Neural cell (in vitro differentiated cells): ENCODE measurements at regions not wholly inside any gene's neighbourhood (a gene's known extent, or its start where the extent isn't known, plus 50 kb on each side); places are given as distances from the start of the nearest gene placed in this dataset.

Experiments used
- H2AFZ ChIP-seq: fragments of 200-600, 300-800 bp; sonication (generic), shearing (Covaris generic); 2 replicates; pipeline ENCODE4 v1.6.0; 2014; ENCODE audit warnings: low read depth, mild to moderate bottlenecking, antibody characterized with exemption, low read length, moderate library complexity
- H3F3A ChIP-seq: fragments of 200-600 bp; shearing (Covaris generic); 2 replicates; pipeline ENCODE4 v1.6.1; 2016; ENCODE audit warnings: mild to moderate bottlenecking, moderate library complexity, mixed read lengths, antibody characterized with exemption, low read length; ENCODE audit not compliant: insufficient read depth, poor library complexity, severe bottlenecking
- H3K27ac ChIP-seq: fragments of 200-600, 300-800 bp; sonication (generic), shearing (Covaris generic); 2 replicates; pipeline ENCODE4 v1.5.1; 2014; ENCODE audit warnings: mild to moderate bottlenecking, low read length, moderate library complexity
- H3K27me3 ChIP-seq: fragments of 300-800, 200-600 bp; sonication (generic), shearing (Covaris generic); 2 replicates; pipeline ENCODE4 v1.6.0; 2014; ENCODE audit warnings: mild to moderate bottlenecking, low read depth, low read length, moderate library complexity; ENCODE audit not compliant: insufficient read depth
- H3K36me3 ChIP-seq: fragments of 300-800, 200-600 bp; sonication (generic), shearing (Covaris generic); 2 replicates; pipeline ENCODE4 v1.5.1; 2014; ENCODE audit warnings: mild to moderate bottlenecking, antibody characterized with exemption, low read length, moderate library complexity; ENCODE audit not compliant: insufficient read depth
- H3K4me2 ChIP-seq: fragments of 300-800, 200-600 bp; sonication (generic), shearing (Covaris generic); 2 replicates; pipeline ENCODE4 v1.6.0; 2014; ENCODE audit warnings: mild to moderate bottlenecking, low read length
- H3K4me3 ChIP-seq: fragments of 300-800, 200-600 bp; sonication (generic), shearing (Covaris generic); 2 replicates; pipeline ENCODE4 v1.5.1; 2014; ENCODE audit warnings: mild to moderate bottlenecking, low read length, moderate library complexity
- H3K79me2 ChIP-seq: fragments of 200-600 bp; shearing (Covaris generic); replicated peaks from 2 replicates; pipeline ENCODE4 v1.6.0; 2014; ENCODE audit warnings: mild to moderate bottlenecking, low read length, moderate library complexity; ENCODE audit not compliant: insufficient read depth
- H3K9ac ChIP-seq: fragments of 300-800, 200-600 bp; sonication (generic), shearing (Covaris generic); 2 replicates; pipeline ENCODE4 v1.6.1; 2016; ENCODE audit warnings: mild to moderate bottlenecking, low read length, mixed read lengths
- H3K9me2 ChIP-seq: fragments of 200-600 bp; shearing (Covaris generic); 2 replicates; pipeline ENCODE4 v1.6.1; 2016; ENCODE audit warnings: mild to moderate bottlenecking, low read length, mixed read lengths; ENCODE audit not compliant: insufficient read depth
- H3K9me3 ChIP-seq: fragments of 200-600, 300-800 bp; sonication (generic), shearing (Covaris generic); 2 replicates; pipeline ENCODE4 v1.6.1; 2016; ENCODE audit warnings: mild to moderate bottlenecking, mixed run types, low read length, moderate library complexity, mixed read lengths
- H4K20me1 ChIP-seq: fragments of 200-600 bp; shearing (Covaris generic); 2 replicates; pipeline ENCODE4 v1.6.1; 2016; ENCODE audit warnings: mild to moderate bottlenecking, mixed run types; ENCODE audit not compliant: insufficient read depth
- CTCF ChIP-seq: fragments of 450-650 bp; IDR thresholded peaks from 2 replicates; pipeline ENCODE4 v1.5.1; 2014; ENCODE audit warnings: antibody characterized with exemption, mild to moderate bottlenecking, moderate library complexity; ENCODE audit not compliant: poor library complexity, severe bottlenecking
- EP300 ChIP-seq: fragments of 450-650 bp; conservative IDR thresholded peaks from 2 replicates; pipeline ENCODE4 v1.6.1; 2014; ENCODE audit warnings: antibody characterized with exemption, mild to moderate bottlenecking, moderate library complexity; ENCODE audit not compliant: poor library complexity, severe bottlenecking
- EZH2 ChIP-seq: fragments of 200-600, 300-800 bp; shearing (Covaris generic), sonication (generic); IDR thresholded peaks from 2 replicates; pipeline ENCODE4 v1.6.1; 2014; ENCODE audit warnings: antibody characterized with exemption, low read length, borderline replicate concordance, mild to moderate bottlenecking; ENCODE audit not compliant: insufficient read depth, poor library complexity, severe bottlenecking
- MXI1 ChIP-seq: fragments of 450-650 bp; conservative IDR thresholded peaks from 2 replicates; pipeline ENCODE4 v1.6.1; 2014; ENCODE audit warnings: antibody characterized with exemption, mild to moderate bottlenecking; ENCODE audit not compliant: poor library complexity, severe bottlenecking
- POLR2AphosphoS5 ChIP-seq: IDR thresholded peaks from 2 replicates; pipeline ENCODE4 v1.6.1; 2012
- RAD21 ChIP-seq: fragments of 450-650 bp; conservative IDR thresholded peaks from 2 replicates; pipeline ENCODE4 v1.6.1; 2014; ENCODE audit warnings: antibody characterized with exemption, mild to moderate bottlenecking, moderate library complexity
- REST ChIP-seq: IDR thresholded peaks from 2 replicates; pipeline ENCODE4 v1.6.1; 2012; ENCODE audit warnings: borderline replicate concordance
- SMC3 ChIP-seq: fragments of 450-650 bp; conservative IDR thresholded peaks from 2 replicates; pipeline ENCODE4 v1.6.1; 2014; ENCODE audit warnings: antibody characterized with exemption, mild to moderate bottlenecking, moderate library complexity; ENCODE audit not compliant: poor library complexity
- TAF1 ChIP-seq: IDR thresholded peaks from 2 replicates; pipeline ENCODE4 v1.6.1; 2012; ENCODE audit warnings: low read depth

GRCh38 chr5:71834601-71835000, 115.5 kb downstream of the CARTPT start:
- H3K4me3 ChIP-seq, result no peak overlapping the region
- H3K36me3 ChIP-seq, result no peaks in the 10 kb centered on the region
- no peaks in the 10 kb centered on the region for H3K9me2 ChIP-seq
- H3K27me3 ChIP-seq, result no peaks in the 10 kb centered on the region
- no peaks in the 10 kb centered on the region for H4K20me1 ChIP-seq
- H3F3A ChIP-seq, result peaks cover 4% of the 10 kb centered on the region
- no peaks in the 10 kb centered on the region for H3K9me3 ChIP-seq
- peak overlapping the region; percentile 98 for H3K27ac ChIP-seq
- TF ChIP-seq MXI1, result no peak
- no peak for TF ChIP-seq REST
- H3K9ac ChIP-seq, result no peak overlapping the region
- H3K79me2 ChIP-seq, result peaks cover 15% of the 10 kb centered on the region
- no peak overlapping the region for H2AFZ ChIP-seq
- no peak overlapping the region for H3K4me2 ChIP-seq

- Histone ChIP-seq H3K9me3 (no peaks in the 10 kb centered on the region), H3K36me3 (no peaks in the 10 kb centered on the region), H3K79me2 (peaks cover 15% of the 10 kb centered on the region), H3K27me3 (no peaks in the 10 kb centered on the region), H4K20me1 (no peaks in the 10 kb centered on the region), H3K4me2 (peak overlapping the region; percentile 56), H3K9ac (peak overlapping the region; percentile 74), H3K27ac (peak overlapping the region; percentile 98), H3F3A (peaks cover 9% of the 10 kb centered on the region), H2AFZ (no peak overlapping the region), H3K4me3 (peak overlapping the region; percentile 48), H3K9me2 (no peaks in the 10 kb centered on the region)
- TF ChIP-seq REST, result no peak
- TF ChIP-seq SMC3, result peak; percentile 82
- no peak for TF ChIP-seq MXI1
- no peak for TF ChIP-seq POLR2AphosphoS5
- peak; percentile 78 for TF ChIP-seq CTCF
- no peak for TF ChIP-seq TAF1
- TF ChIP-seq RAD21, result peak; percentile 75
- no peak for TF ChIP-seq EP300
- no peak for TF ChIP-seq EZH2
Measured at GRCh38 chr5:71836084-71836483, 117.0 kb downstream of the CARTPT start.
